ENCODE measurements at regions not wholly inside any gene's neighbourhood (a gene's known extent, or its start where the extent isn't known, plus 50 kb on each side); places are given as distances from the start of the nearest gene placed in this dataset.

DNA sequence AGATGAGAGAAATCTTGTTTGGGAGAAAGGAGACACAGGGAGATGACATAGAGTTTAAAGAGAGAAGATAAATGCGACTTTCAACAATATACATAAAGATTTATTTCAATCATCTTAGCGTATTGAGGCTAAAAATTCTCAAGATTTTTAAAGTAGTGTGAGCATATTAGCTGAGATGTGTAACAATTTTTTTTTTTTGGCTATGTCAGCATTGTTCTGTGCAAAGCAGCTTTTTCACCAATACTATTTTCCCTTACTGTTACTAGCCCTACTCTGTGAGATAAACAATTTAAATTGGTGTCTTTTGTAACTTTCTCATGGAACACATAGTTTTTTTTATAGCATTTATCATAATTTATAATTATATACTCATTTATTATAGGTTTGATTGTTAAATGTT lies 185.2 kb upstream of the ZNF385D start:
- TF ChIP-seq, protein P1, sequence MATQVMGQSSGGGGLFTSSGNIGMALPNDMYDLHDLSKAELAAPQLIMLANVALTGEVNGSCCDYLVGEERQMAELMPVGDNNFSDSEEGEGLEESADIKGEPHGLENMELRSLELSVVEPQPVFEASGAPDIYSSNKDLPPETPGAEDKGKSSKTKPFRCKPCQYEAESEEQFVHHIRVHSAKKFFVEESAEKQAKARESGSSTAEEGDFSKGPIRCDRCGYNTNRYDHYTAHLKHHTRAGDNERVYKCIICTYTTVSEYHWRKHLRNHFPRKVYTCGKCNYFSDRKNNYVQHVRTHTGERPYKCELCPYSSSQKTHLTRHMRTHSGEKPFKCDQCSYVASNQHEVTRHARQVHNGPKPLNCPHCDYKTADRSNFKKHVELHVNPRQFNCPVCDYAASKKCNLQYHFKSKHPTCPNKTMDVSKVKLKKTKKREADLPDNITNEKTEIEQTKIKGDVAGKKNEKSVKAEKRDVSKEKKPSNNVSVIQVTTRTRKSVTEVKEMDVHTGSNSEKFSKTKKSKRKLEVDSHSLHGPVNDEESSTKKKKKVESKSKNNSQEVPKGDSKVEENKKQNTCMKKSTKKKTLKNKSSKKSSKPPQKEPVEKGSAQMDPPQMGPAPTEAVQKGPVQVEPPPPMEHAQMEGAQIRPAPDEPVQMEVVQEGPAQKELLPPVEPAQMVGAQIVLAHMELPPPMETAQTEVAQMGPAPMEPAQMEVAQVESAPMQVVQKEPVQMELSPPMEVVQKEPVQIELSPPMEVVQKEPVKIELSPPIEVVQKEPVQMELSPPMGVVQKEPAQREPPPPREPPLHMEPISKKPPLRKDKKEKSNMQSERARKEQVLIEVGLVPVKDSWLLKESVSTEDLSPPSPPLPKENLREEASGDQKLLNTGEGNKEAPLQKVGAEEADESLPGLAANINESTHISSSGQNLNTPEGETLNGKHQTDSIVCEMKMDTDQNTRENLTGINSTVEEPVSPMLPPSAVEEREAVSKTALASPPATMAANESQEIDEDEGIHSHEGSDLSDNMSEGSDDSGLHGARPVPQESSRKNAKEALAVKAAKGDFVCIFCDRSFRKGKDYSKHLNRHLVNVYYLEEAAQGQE (IDR thresholded peaks at IDR 0.05; ENCODE audit: insufficient read depth in 1 of 2, low read depth in 2 of 2, low read length in 2 of 2), result no peak
- no peak for TF ChIP-seq SIN3A (IDR thresholded peaks at IDR 0.05; ENCODE audit: borderline replicate concordance, insufficient read depth, low read length)
- TF ChIP-seq TAF1 (IDR thresholded peaks at IDR 0.05; ENCODE audit: borderline replicate concordance, insufficient read depth, low read length), result no peak
- no peak for TF ChIP-seq FOXP2 (optimal IDR thresholded peaks at IDR 0.05; ENCODE audit: borderline replicate concordance, extremely low read depth, extremely low read length, insufficient read depth)
- TF ChIP-seq POLR2AphosphoS5 (IDR thresholded peaks at IDR 0.05; ENCODE audit: low read depth, low read length), result no peak

DNA sequence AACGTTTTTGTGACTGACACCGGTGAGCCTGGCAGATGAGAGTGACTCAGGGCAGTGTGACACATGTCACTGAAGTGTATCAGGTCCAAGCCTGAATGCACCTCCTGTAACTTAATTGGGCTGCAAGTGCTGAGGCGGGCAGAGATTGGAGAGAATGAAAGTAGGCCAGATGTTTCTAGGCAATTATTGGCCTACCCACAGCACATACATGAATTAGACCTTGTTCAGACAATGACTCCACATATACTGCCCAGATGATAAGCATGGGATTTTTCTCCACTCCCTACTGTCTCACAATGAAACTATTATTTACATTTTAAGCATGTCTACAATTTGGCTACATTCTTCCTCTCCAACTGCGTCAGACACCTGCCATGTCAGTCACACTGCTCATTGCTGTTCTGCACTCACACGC lies 187.3 kb upstream of the ZNF385D start:
- TF ChIP-seq, protein P1 (IDR thresholded peaks at IDR 0.05; ENCODE audit: insufficient read depth in 1 of 2, low read depth in 2 of 2, low read length in 2 of 2), result no peak
- TF ChIP-seq TAF1 (IDR thresholded peaks at IDR 0.05; ENCODE audit: borderline replicate concordance, insufficient read depth, low read length) (no peak), FOXP2 (optimal IDR thresholded peaks at IDR 0.05; ENCODE audit: borderline replicate concordance, extremely low read depth, extremely low read length, insufficient read depth) (no peak), POLR2AphosphoS5 (IDR thresholded peaks at IDR 0.05; ENCODE audit: low read depth, low read length) (no peak), SIN3A (IDR thresholded peaks at IDR 0.05; ENCODE audit: borderline replicate concordance, insufficient read depth, low read length) (no peak)

DNA sequence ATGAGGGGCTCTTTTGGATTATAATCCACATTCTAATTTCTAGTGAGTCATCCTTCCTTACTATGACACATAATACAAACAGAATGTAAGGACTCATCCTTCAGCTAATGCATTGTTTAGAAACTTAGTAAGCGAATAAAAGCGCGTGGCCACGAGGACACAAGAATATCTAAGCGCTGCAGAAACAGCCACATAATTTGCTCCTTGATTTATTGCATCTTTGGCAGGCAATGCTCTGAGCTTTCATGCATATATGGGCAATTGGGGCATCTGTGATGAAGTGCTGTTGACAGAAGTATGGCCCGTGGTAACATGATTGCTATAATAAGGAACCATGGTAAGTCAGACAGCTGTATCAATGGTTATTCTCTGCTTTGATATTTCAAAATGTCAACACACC lies 191.3 kb upstream of the ZNF385D start:
- TF ChIP-seq TAF1 (IDR thresholded peaks at IDR 0.05; ENCODE audit: borderline replicate concordance, insufficient read depth, low read length) (peak; percentile 37; the same call in 1 of the 2 replicates), SIN3A (IDR thresholded peaks at IDR 0.05; ENCODE audit: borderline replicate concordance, insufficient read depth, low read length) (peak; percentile 61; the same call in 1 of the 2 replicates), FOXP2 (optimal IDR thresholded peaks at IDR 0.05; ENCODE audit: borderline replicate concordance, extremely low read depth, extremely low read length, insufficient read depth) (no peak), POLR2AphosphoS5 (IDR thresholded peaks at IDR 0.05; ENCODE audit: low read depth, low read length) (peak; percentile 60)
- TF ChIP-seq, protein P1 (IDR thresholded peaks at IDR 0.05; ENCODE audit: insufficient read depth in 1 of 2, low read depth in 2 of 2, low read length in 2 of 2), result no peak

DNA sequence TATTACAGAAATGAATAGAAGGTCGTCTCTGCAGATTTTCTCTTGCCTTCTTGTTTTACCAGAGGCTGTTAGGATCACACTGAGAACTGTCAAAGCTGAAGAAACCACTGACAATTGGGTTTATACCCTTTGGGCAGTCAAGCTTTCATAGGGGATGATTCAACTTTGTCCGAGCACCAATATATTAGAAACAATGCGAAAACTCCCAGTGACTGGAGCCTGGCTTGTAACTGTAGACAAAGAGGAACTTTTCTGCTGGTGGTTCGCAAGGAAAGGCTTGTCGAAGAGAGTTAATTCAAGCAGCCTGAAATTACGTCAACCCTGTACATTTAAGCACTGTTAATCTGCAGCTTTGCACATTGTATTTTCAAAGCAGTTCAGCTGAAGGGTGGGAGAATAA lies 193.2 kb upstream of the ZNF385D start:
- TF ChIP-seq, protein P1 (IDR thresholded peaks at IDR 0.05; ENCODE audit: insufficient read depth in 1 of 2, low read depth in 2 of 2, low read length in 2 of 2), result no peak
- TF ChIP-seq POLR2AphosphoS5 (IDR thresholded peaks at IDR 0.05; ENCODE audit: low read depth, low read length), result no peak
- TF ChIP-seq SIN3A (IDR thresholded peaks at IDR 0.05; ENCODE audit: borderline replicate concordance, insufficient read depth, low read length), result no peak
- no peak for TF ChIP-seq FOXP2 (optimal IDR thresholded peaks at IDR 0.05; ENCODE audit: borderline replicate concordance, extremely low read depth, extremely low read length, insufficient read depth)
- TF ChIP-seq TAF1 (IDR thresholded peaks at IDR 0.05; ENCODE audit: borderline replicate concordance, insufficient read depth, low read length), result no peak

DNA sequence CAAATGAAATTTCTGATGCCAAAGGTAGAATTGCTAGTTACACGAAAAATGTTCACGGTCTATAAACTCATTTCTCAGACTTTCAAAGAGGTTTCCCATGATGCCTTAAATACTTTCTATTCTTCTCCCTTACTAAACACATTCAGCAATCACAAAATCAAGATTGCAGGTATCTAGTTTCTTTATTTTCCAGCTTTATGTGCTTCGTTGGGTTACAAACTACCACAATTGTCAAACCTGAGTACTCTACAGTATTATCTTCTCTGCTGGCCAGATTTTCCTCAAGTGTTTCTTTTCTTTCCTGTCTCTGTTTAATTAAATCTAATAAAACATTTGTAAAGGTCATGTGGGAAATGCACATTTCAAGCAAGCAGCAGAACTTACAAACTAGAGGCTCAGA lies 201.8 kb upstream of the ZNF385D start:
- no peak for TF ChIP-seq SIN3A (IDR thresholded peaks at IDR 0.05; ENCODE audit: borderline replicate concordance, insufficient read depth, low read length)
